SU-DHL-6 (cell line): ENCODE measurements at regions not wholly inside any gene's neighbourhood (a gene's known extent, or its start where the extent isn't known, plus 50 kb on each side); places are given as distances from the start of the nearest gene placed in this dataset.

Experiments
- H2AFZ ChIP-seq: fragments of 200-600 bp; sonication (generic); 2 replicates; pipeline ENCODE4 v1.6.1; 2014; ENCODE audit warnings: low read depth, mild to moderate bottlenecking, moderate library complexity, mixed read lengths, antibody characterized with exemption, low read length; ENCODE audit not compliant: severe bottlenecking
- H3F3A ChIP-seq: fragments of 200-600 bp; shearing (Covaris generic); 2 replicates; pipeline ENCODE4 v1.6.0; 2016; ENCODE audit warnings: antibody characterized with exemption, mild to moderate bottlenecking; ENCODE audit not compliant: insufficient read depth
- H3K27ac ChIP-seq: fragments of 200-600 bp; sonication (generic); 2 replicates; pipeline ENCODE4 v1.5.1; 2016; ENCODE audit warnings: low read depth, mild to moderate bottlenecking, low read length, moderate library complexity, mixed read lengths
- H3K27me3 ChIP-seq: fragments of 200-600 bp; sonication (generic), shearing (Covaris generic); 2 replicates; pipeline ENCODE4 v1.6.0; 2014; ENCODE audit warnings: mild to moderate bottlenecking, low read length
- H3K36me3 ChIP-seq: fragments of 200-600 bp; sonication (generic); 2 replicates; pipeline ENCODE4 v1.6.1; 2014; ENCODE audit warnings: mild to moderate bottlenecking, low read length, mixed read lengths
- H3K4me2 ChIP-seq: fragments of 300-600, 200-600 bp; shearing (Covaris generic), sonication (generic); 2 replicates; pipeline ENCODE4 v1.6.0; 2014; ENCODE audit warnings: low read length, low read depth, mild to moderate bottlenecking; ENCODE audit not compliant: poor library complexity, severe bottlenecking
- H3K4me3 ChIP-seq: fragments of 200-600 bp; sonication (generic); 2 replicates; pipeline ENCODE4 v1.5.1; 2014; ENCODE audit warnings: antibody characterized with exemption, low read length, mild to moderate bottlenecking, mixed read lengths; ENCODE audit not compliant: insufficient read depth, poor library complexity, severe bottlenecking
- H3K79me2 ChIP-seq: fragments of 200-600 bp; sonication (generic); 2 replicates; pipeline ENCODE4 v1.6.1; 2014; ENCODE audit warnings: mild to moderate bottlenecking, low read length, moderate library complexity; ENCODE audit not compliant: insufficient read depth
- H3K9ac ChIP-seq: fragments of 200-600 bp; sonication (generic); 2 replicates; pipeline ENCODE4 v1.7.0; 2014; ENCODE audit warnings: mild to moderate bottlenecking, low read length
- H3K9me2 ChIP-seq: fragments of 200-600 bp; sonication (generic); replicated peaks from 2 replicates; pipeline ENCODE4 v1.6.1; 2014; ENCODE audit warnings: low read length; ENCODE audit not compliant: insufficient read depth
- H3K9me3 ChIP-seq: fragments of 200-600 bp; sonication (generic); 2 replicates; pipeline ENCODE4 v1.6.1; 2014; ENCODE audit warnings: low read length, mixed read lengths; ENCODE audit not compliant: insufficient read depth
- H4K20me1 ChIP-seq: fragments of 200-600 bp; sonication (generic); 2 replicates; pipeline ENCODE4 v1.6.1; 2014; ENCODE audit warnings: low read depth, mild to moderate bottlenecking, antibody characterized with exemption, low read length, moderate library complexity, mixed read lengths
- EZH2phosphoT487 ChIP-seq: fragments of 200-600 bp; sonication (generic), shearing (Covaris generic); conservative IDR thresholded peaks from 2 replicates; pipeline ENCODE4 v1.6.1; 2018; ENCODE audit warnings: mild to moderate bottlenecking, antibody characterized with exemption, low read length, moderate library complexity, mixed read lengths
- TF ChIP-seq, protein P1 (sequence below): fragments of 200-600 bp; sonication (generic); IDR thresholded peaks from one replicate; pipeline ENCODE4 v1.5.1; 2017; ENCODE audit warnings: antibody characterized with exemption, mild to moderate bottlenecking, low read length, moderate library complexity; ENCODE audit not compliant: insufficient read depth, poor library complexity, severe bottlenecking

DNA sequence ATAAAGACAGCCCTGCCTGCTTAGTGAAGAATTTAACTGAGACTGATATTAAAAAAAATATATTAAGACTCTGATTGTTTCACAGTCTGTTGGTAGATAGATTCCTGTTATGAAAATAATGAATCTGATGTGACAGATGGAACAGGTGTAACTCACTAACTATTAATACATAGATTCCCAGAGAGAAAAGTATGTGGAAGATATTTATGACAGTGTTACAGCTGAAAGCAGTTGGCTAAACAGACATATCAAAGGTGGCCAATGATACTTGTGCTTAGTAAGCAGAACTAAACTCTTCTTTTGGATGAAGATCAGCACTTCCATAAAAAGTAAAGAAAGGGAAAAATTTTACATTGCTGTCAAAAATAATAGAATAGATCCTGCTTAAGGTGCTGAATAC is 598.2 kb upstream of the CA10 start:
- Histone ChIP-seq H3K9me2 (no peaks in the 10 kb centered on the region), H3K9me3 (0 out of 2 replicates have a peak, but pooled peaks cover 4% of the 10 kb centered on the region), H3K27me3 (no peaks in the 10 kb centered on the region)

DNA sequence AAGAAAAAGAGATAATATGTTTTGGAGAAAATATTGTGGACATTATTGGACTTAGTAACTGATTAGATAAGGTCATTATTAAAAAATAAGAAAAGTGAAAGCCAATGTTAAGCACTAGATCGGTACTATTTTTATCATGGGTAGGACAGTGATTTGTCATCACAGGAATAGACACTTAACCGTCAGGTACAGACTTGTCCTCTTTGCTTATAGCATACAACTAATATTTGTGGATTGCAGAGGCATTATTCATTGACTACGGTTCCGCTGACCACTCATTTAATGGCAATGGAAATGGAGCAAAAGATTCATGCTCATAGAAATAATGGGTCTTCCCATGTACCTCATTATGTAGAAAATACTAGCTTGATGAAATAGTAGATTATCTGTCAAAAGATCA is 596.3 kb upstream of the CA10 start:
- H3K27me3 ChIP-seq, result no peaks in the 10 kb centered on the region
- no peaks in the 10 kb centered on the region for H3K36me3 ChIP-seq
- no peak overlapping the region for H2AFZ ChIP-seq
- H3F3A ChIP-seq, result no peaks in the 10 kb centered on the region
- H3K9me2 ChIP-seq, result no peaks in the 10 kb centered on the region
- H3K27ac ChIP-seq, result no peak overlapping the region
- no peak overlapping the region for H3K4me2 ChIP-seq
- H3K4me3 ChIP-seq, result no peak overlapping the region
- H3K9me3 ChIP-seq, result 0 out of 2 replicates have a peak, but pooled peaks cover 4% of the 10 kb centered on the region
- no peak for TF ChIP-seq EZH2phosphoT487
- TF ChIP-seq, protein P1, sequence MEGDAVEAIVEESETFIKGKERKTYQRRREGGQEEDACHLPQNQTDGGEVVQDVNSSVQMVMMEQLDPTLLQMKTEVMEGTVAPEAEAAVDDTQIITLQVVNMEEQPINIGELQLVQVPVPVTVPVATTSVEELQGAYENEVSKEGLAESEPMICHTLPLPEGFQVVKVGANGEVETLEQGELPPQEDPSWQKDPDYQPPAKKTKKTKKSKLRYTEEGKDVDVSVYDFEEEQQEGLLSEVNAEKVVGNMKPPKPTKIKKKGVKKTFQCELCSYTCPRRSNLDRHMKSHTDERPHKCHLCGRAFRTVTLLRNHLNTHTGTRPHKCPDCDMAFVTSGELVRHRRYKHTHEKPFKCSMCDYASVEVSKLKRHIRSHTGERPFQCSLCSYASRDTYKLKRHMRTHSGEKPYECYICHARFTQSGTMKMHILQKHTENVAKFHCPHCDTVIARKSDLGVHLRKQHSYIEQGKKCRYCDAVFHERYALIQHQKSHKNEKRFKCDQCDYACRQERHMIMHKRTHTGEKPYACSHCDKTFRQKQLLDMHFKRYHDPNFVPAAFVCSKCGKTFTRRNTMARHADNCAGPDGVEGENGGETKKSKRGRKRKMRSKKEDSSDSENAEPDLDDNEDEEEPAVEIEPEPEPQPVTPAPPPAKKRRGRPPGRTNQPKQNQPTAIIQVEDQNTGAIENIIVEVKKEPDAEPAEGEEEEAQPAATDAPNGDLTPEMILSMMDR, result no peak
- H3K79me2 ChIP-seq, result no peaks in the 10 kb centered on the region
- no peak overlapping the region for H3K9ac ChIP-seq
- no peaks in the 10 kb centered on the region for H4K20me1 ChIP-seq

More for the DNA sequence above, 598.2 kb upstream of the CA10 start:
- Histone ChIP-seq H2AFZ (no peak overlapping the region), H3K36me3 (no peaks in the 10 kb centered on the region), H3K9ac (no peak overlapping the region), H3F3A (no peaks in the 10 kb centered on the region), H3K79me2 (no peaks in the 10 kb centered on the region), H3K27ac (no peak overlapping the region), H3K4me2 (no peak overlapping the region), H3K4me3 (no peak overlapping the region), H4K20me1 (no peaks in the 10 kb centered on the region)
- no peak for TF ChIP-seq EZH2phosphoT487
- TF ChIP-seq, protein P1, result no peak

DNA sequence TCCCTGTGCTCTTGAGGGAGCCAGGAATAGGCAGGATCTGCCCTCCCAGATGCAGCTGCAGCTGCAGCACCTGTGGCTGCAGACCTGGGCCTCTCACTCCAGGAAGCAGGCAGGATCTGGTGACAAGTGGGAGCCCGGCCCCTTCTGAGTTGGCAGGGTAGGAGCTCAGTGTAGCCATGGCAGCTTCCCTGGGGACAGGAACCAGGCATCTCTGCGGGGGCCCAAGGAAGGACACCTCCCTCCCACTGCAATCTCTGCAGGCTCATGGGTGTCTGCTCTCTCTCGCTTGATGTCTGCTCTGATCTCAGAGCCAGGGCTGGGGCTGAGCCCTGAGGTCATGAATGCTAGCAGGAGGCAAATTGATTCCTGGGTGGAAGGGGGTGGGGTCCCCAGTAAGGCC is 592.5 kb upstream of the CA10 start:
- Histone ChIP-seq H3F3A (no peaks in the 10 kb centered on the region), H3K9me3 (no peaks in the 10 kb centered on the region), H3K4me2 (no peak overlapping the region), H3K36me3 (no peaks in the 10 kb centered on the region), H3K4me3 (no peak overlapping the region), H3K27me3 (no peaks in the 10 kb centered on the region), H4K20me1 (no peaks in the 10 kb centered on the region), H2AFZ (no peak overlapping the region), H3K9me2 (no peaks in the 10 kb centered on the region), H3K27ac (no peak overlapping the region), H3K79me2 (no peaks in the 10 kb centered on the region), H3K9ac (no peak overlapping the region)
- TF ChIP-seq, protein P1, result no peak
- no peak for TF ChIP-seq EZH2phosphoT487

DNA sequence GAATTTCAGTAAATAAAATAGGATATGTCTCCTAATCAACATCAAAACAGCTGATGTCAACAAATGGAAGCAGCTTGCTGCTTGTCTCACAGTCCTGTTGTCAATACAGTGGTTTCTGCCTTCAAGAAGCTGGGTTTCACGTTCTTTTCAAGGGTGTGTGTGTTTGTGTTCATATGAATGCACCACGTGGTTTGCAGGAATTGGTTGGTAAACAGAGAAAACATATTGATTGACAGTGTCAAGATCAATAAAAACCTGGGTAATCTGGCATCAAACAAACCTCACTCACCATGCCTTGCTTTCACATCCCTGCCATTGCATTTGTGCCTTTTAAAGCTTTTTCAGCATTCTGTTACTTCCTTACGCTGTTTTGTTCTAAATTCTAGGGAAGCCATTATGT is 585.7 kb upstream of the CA10 start:
- TF ChIP-seq, protein P1, result no peak
- no peak for TF ChIP-seq EZH2phosphoT487
- H3K27ac ChIP-seq, result no peak overlapping the region
- H3K36me3 ChIP-seq, result no peaks in the 10 kb centered on the region
- H3K79me2 ChIP-seq, result no peaks in the 10 kb centered on the region
- H3K9me2 ChIP-seq, result no peaks in the 10 kb centered on the region
- no peak overlapping the region for H3K9ac ChIP-seq
- H3K27me3 ChIP-seq, result no peaks in the 10 kb centered on the region
- H4K20me1 ChIP-seq, result no peaks in the 10 kb centered on the region
- H3F3A ChIP-seq, result no peaks in the 10 kb centered on the region
- no peak overlapping the region for H2AFZ ChIP-seq
- no peaks in the 10 kb centered on the region for H3K9me3 ChIP-seq
- no peak overlapping the region for H3K4me2 ChIP-seq
- H3K4me3 ChIP-seq, result no peak overlapping the region
